HEK293T (cell line): ENCODE measurements at regions not wholly inside any gene's neighbourhood (a gene's known extent, or its start where the extent isn't known, plus 50 kb on each side); places are given as distances from the start of the nearest gene placed in this dataset.
"Not testable (repeated sequence)": the region's sequence is repeated elsewhere in the genome, so short reads cannot be mapped to it uniquely, and the experiment has no call there.

Experiments used
- CTCF ChIA-PET: fragments of 350-600 bp; formaldehyde crosslinking; extraction: SDS; loops from one replicate; lab custom pipeline; 2021; ENCODE audit warnings: antibody characterized with exemption, inconsistent platforms; lab: Yijun Ruan, JAX
- POLR2A ChIA-PET: fragments of 350-600 bp; formaldehyde crosslinking; extraction: SDS; loops from one replicate; lab custom pipeline; 2020; ENCODE audit warnings: antibody characterized with exemption, inconsistent platforms; lab: Yijun Ruan, JAX
- DNase-seq: peaks from one replicate; pipeline ENCODE4 v3.0.0; 2012; ENCODE audit warnings: mixed read lengths; ENCODE audit errors: extremely low spot score
- ARNT ChIP-seq: fragments of 450-650 bp; IDR thresholded peaks from 2 replicates; pipeline ENCODE4 v1.6.1; 2017; ENCODE audit warnings: mild to moderate bottlenecking
- BHLHE40 ChIP-seq: fragments of 450-650 bp; IDR thresholded peaks from 2 replicates; pipeline ENCODE4 v1.6.1; 2016; ENCODE audit warnings: mild to moderate bottlenecking, moderate library complexity, borderline replicate concordance
- CTBP1 ChIP-seq: fragments of 450-650 bp; IDR thresholded peaks from 2 replicates; pipeline ENCODE4 v1.6.1; 2016; ENCODE audit warnings: borderline replicate concordance
- ELF4 ChIP-seq: fragments of 450-650 bp; IDR thresholded peaks from 2 replicates; pipeline ENCODE4 v1.6.1; 2017; ENCODE audit warnings: antibody characterized with exemption
- FOXA1 ChIP-seq: fragments of 450-650 bp; IDR thresholded peaks from 2 replicates; pipeline ENCODE4 v1.6.1; 2016; ENCODE audit warnings: mild to moderate bottlenecking
- FOXK2 ChIP-seq: fragments of 450-650 bp; IDR thresholded peaks from 2 replicates; pipeline ENCODE4 v1.6.1; 2016; ENCODE audit warnings: mild to moderate bottlenecking
- FOXM1 ChIP-seq: fragments of 450-650 bp; IDR thresholded peaks from 2 replicates; pipeline ENCODE4 v1.6.1; 2017; ENCODE audit warnings: mild to moderate bottlenecking, borderline replicate concordance
- HDGF ChIP-seq: fragments of 450-650 bp; IDR thresholded peaks from 2 replicates; pipeline ENCODE4 v1.6.1; 2017; ENCODE audit warnings: antibody characterized with exemption, borderline replicate concordance
- L3MBTL2 ChIP-seq: fragments of 450-650 bp; conservative IDR thresholded peaks from 2 replicates; pipeline ENCODE4 v1.6.1; 2016; ENCODE audit warnings: mild to moderate bottlenecking
- LEF1 ChIP-seq: fragments of 450-650 bp; IDR thresholded peaks from 2 replicates; pipeline ENCODE4 v1.6.1; 2017; ENCODE audit warnings: mild to moderate bottlenecking, borderline replicate concordance
- NFRKB ChIP-seq: fragments of 450-650 bp; IDR thresholded peaks from 2 replicates; pipeline ENCODE4 v1.6.1; 2016; ENCODE audit warnings: mild to moderate bottlenecking, moderate library complexity
- PKNOX1 ChIP-seq: fragments of 450-650 bp; IDR thresholded peaks from 2 replicates; pipeline ENCODE4 v1.6.1; 2016
- SP1 ChIP-seq: fragments of 450-650 bp; IDR thresholded peaks from 2 replicates; pipeline ENCODE4 v1.6.1; 2017
- SUZ12 ChIP-seq: fragments of 450-650 bp; IDR thresholded peaks from 2 replicates; pipeline ENCODE4 v1.6.1; 2016; ENCODE audit warnings: mild to moderate bottlenecking
- TARDBP ChIP-seq: fragments of 450-650 bp; IDR thresholded peaks from 2 replicates; pipeline ENCODE4 v1.6.1; 2016
- ZNF384 ChIP-seq: fragments of 450-650 bp; IDR thresholded peaks from 2 replicates; pipeline ENCODE4 v1.6.1; 2016

DNA sequence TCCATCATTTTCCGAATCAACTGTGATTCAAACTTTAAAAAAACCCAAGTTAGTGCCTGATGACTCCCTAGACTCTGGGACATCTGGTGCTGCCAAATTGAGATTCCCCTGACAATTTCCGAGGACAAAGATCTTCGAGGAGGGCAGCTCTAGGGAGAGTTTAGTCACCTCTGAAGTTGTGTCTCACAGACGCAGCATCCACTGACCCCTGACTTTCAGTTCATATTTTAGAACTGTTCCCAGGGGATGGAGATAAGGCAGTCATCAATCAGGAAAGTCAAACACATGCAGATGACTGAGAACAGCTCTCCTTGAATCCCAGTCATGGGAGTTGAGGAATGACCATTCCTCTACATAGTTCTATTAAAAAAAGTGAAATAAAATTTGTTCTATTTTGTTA lies 643.9 kb downstream of the TRIML1 start:
- ChIA-PET CTCF (interaction anchor here (0.5 to 0.7 kb wide), 4 partner anchors 189 to 1061 kb away, joined by 3 to 9 read pairs (median 3); no protein-coding TSS in a partner anchor), POLR2A (interaction anchor here (0.8 kb wide), 1 partner anchor 350 kb away, joined by 3 read pairs; no protein-coding TSS in a partner anchor)
- TF ChIP-seq LEF1 (no peak), FOXM1 (no peak), SP1 (no peak)
- DNase-seq = no peak

DNA sequence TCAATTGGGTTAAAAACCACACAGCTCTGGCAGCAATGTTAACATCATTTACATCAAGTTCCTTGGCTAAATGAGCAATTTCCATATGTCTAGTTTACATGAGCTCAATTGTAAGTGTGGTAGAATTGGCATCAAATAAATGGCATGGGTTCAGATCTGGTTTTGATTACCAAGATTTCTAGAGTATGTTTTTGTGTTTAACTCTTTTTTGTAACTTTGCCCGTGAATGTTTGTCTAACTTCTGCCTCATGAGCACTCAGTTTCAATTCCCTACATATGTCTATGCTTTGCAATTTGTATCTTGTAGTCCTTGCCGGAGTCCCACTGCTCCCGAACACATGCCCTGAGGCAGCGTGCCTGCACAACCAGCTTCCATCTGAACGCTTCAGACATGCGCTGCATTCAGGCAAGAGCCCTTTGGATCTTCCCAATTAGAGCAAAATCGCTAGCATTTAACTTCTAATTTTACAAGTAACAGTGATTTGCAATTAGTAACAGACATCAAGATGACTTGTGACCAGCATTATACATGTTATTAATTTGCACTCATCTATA lies 644.4 kb downstream of the TRIML1 start:
- no peak for DNase-seq
- ChIA-PET CTCF (interaction anchor here (0.5 to 0.7 kb wide), 2 partner anchors 190 to 595 kb away, joined by 3 to 9 read pairs; no protein-coding TSS in a partner anchor), POLR2A (interaction anchor here (0.8 kb wide), 1 partner anchor 349 kb away, joined by 3 read pairs; no protein-coding TSS in a partner anchor)
- TF ChIP-seq L3MBTL2 = no peak

GRCh38 chr4:188796600-188796999 lies 657.4 kb downstream of the TRIML1 start:
- CTCF ChIA-PET, POLR2A ChIA-PET, DNase-seq: not testable (repeated sequence)

GRCh38 chr4:188797011-188797410 lies 657.8 kb downstream of the TRIML1 start:
- CTCF ChIA-PET, DNase-seq, POLR2A ChIA-PET: not testable (repeated sequence)

GRCh38 chr4:188804861-188805260 lies 665.6 kb downstream of the TRIML1 start:
- TF ChIP-seq PKNOX1 (no peak), ZNF384 (no peak), ARNT (no peak), HDGF (no peak), L3MBTL2 (no peak), CTBP1 (no peak), FOXA1 (no peak), LEF1 (no peak), FOXK2 (no peak), ELF4 (no peak), FOXM1 (no peak), NFRKB (no peak), TARDBP (no peak)
- CTCF ChIA-PET = no interaction called here
- POLR2A ChIA-PET = no interaction called here
- no peak for DNase-seq

DNA sequence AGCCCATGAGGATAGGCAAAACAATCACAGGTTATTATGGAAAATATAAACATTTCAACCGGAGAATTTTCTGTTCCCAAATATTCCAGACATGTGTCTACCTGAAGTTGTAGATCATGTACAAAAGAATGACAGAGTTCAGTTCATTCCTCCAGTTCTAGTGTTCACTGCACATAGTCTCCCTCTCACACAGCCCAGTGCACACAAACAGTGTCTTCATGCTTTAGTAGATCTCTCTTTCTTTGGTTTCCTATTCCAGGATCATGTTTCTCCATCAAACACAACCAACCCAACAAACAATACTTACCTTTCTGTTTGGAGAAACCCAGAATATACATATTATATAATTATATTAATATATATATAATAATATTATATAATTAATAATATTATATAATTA lies 671.9 kb downstream of the TRIML1 start:
- DNase-seq = no peak
- POLR2A ChIA-PET = no interaction called here
- CTCF ChIA-PET = no interaction called here
- no peak for TF ChIP-seq FOXK2
- no peak for TF ChIP-seq HDGF
- TF ChIP-seq TARDBP = no peak
- TF ChIP-seq FOXA1 = no peak
- no peak for TF ChIP-seq LEF1
- TF ChIP-seq SUZ12 = no peak
- TF ChIP-seq ZNF384 = no peak
- no peak for TF ChIP-seq FOXM1
- TF ChIP-seq L3MBTL2 = no peak

DNA sequence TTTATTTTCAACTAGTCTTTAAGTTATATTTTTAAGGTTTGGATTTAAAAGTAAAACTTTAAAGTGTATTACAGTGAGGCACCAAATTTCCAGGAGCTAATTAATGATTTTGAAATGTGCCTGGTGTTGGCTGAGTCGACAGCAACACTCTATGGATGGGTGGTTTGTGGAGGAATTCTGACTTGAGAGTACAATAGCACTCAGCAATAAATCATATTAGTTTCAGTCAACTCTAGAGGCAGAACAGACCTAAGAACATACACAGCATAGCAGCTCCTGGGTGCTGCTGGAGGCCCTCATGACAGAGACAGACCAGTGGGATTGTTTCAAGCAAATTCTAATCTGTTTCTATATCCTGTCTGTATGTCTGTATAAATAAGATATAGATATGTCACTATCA lies 673.4 kb downstream of the TRIML1 start:
- ChIA-PET CTCF (no interaction called here), POLR2A (no interaction called here)
- DNase-seq = no peak
- TF ChIP-seq LEF1 = no peak
- TF ChIP-seq SUZ12 = no peak
- no peak for TF ChIP-seq ARNT
- TF ChIP-seq NFRKB = no peak
- TF ChIP-seq FOXA1 = no peak
- TF ChIP-seq HDGF = no peak
- TF ChIP-seq SP1 = no peak
- TF ChIP-seq ZNF384 = no peak
- no peak for TF ChIP-seq PKNOX1
- TF ChIP-seq FOXM1 = no peak
- no peak for TF ChIP-seq TARDBP
- no peak for TF ChIP-seq CTBP1
- no peak for TF ChIP-seq ELF4
- no peak for TF ChIP-seq FOXK2
- TF ChIP-seq BHLHE40 = no peak
- TF ChIP-seq L3MBTL2 = no peak

DNA sequence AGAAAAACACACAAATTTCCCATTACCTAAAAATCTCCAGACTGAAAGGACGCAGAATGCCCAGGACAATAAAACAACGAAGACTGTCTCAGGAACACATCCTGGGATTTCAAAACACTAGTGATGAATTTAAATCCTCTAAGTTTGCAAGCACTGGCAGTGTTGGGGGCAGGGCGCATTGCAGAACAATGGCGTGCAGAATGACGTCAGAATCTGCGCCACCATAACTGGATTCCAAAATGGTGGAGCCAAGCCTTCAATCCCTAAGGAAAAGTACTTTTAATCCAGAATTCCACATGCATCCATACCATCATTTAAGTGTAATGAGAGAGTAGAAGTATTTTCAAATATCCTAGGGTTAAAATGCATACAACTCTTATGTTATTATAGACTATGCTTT lies 679.1 kb downstream of the TRIML1 start:
- no peak for DNase-seq
- CTCF ChIA-PET = no interaction called here
- TF ChIP-seq BHLHE40 (no peak), HDGF (no peak), ELF4 (no peak), SP1 (no peak), ZNF384 (no peak), SUZ12 (no peak), ARNT (no peak), FOXA1 (no peak), TARDBP (no peak), PKNOX1 (no peak), CTBP1 (no peak), FOXM1 (no peak)
- POLR2A ChIA-PET = no interaction called here
